ENCODE measurements at regions not wholly inside any gene's neighbourhood (a gene's known extent, or its start where the extent isn't known, plus 50 kb on each side); places are given as distances from the start of the nearest gene placed in this dataset.

DNA sequence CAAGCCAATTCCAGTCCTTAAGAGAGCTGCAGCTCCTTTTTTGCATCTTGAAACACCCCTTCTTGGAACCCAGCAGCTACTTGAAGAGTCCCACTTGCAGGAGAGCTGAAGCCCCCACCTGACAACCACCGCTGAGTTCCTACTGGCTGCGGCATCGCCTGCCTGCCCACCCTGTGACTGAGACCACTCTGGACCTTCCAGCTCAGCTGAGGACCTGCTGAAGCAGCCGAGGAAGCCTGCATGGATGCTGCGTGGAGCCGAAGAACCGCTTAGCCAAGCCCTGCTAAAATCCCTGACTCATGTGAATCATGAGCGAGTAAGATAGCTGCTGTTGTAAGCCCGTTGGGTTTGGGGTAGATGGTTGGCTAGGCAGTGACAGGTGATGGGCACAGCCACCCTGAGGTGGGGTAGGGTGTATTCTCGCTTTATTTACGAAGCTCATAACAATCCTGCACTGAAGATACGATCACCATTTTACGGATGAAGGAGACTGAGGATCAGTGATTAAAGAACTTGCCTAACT lies 78.4 kb downstream of the INHBB start:
- no peaks in the 10 kb centered on the region for H3K9me3 ChIP-seq (ENCODE audit: control insufficient read depth in 5 of 5, low read length in 5 of 5)
- no peaks in the 10 kb centered on the region for H3K36me3 ChIP-seq (ENCODE audit: control insufficient read depth in 5 of 5, insufficient read depth in 5 of 5, low read length in 5 of 5)
- no peak overlapping the region for H3K4me3 ChIP-seq (ENCODE audit: low read depth in 1 of 5, low read length in 5 of 5)
- peaks cover 0 to 4% (median 3%) of the 10 kb centered on the region in 5 donors for H3K27me3 ChIP-seq (ENCODE audit: control insufficient read depth in 5 of 5, insufficient read depth in 4 of 5, low read length in 5 of 5)
- H3K4me1 ChIP-seq (ENCODE audit: control insufficient read depth in 5 of 5, insufficient read depth in 5 of 5, low read length in 5 of 5) = no peaks in the 10 kb centered on the region
- H3K27ac ChIP-seq (ENCODE audit: low read depth, low read length) = no peak overlapping the region
- no peak overlapping the region for H3K9ac ChIP-seq (ENCODE audit: low read length in 5 of 5)

DNA sequence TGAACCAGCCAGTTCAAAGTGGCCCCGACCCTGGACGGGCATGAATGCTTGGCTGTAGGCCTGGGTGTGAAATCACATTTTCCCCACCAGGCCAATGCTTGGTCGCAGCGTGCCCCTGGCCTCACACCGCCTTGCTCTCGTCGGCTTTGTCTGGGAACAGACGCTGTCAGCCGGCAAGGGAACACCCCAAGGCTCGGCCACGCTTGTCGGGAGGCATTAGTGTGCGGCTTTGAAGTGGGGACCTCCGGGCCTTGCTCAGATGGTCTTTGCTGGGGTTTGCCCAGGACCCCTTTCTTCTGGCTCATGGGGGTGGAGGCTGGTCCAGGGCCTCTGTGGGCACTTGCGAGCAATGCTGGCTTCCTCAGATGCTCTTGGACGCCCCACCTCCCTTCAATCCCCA lies 79.1 kb downstream of the INHBB start:
- Histone ChIP-seq H3K4me1 (ENCODE audit: control insufficient read depth in 5 of 5, insufficient read depth in 5 of 5, low read length in 5 of 5) (no peaks in the 10 kb centered on the region), H3K9me3 (ENCODE audit: control insufficient read depth in 5 of 5, low read length in 5 of 5) (no peaks in the 10 kb centered on the region), H3K36me3 (ENCODE audit: control insufficient read depth in 5 of 5, insufficient read depth in 5 of 5, low read length in 5 of 5) (no peaks in the 10 kb centered on the region), H3K9ac (ENCODE audit: low read length in 5 of 5) (no peak overlapping the region), H3K4me3 (ENCODE audit: low read depth in 1 of 5, low read length in 5 of 5) (no peak overlapping the region), H3K27me3 (ENCODE audit: control insufficient read depth in 5 of 5, insufficient read depth in 4 of 5, low read length in 5 of 5) (peaks cover 0 to 4% (median 3%) of the 10 kb centered on the region in 5 donors), H3K27ac (ENCODE audit: low read depth, low read length) (no peak overlapping the region)

DNA sequence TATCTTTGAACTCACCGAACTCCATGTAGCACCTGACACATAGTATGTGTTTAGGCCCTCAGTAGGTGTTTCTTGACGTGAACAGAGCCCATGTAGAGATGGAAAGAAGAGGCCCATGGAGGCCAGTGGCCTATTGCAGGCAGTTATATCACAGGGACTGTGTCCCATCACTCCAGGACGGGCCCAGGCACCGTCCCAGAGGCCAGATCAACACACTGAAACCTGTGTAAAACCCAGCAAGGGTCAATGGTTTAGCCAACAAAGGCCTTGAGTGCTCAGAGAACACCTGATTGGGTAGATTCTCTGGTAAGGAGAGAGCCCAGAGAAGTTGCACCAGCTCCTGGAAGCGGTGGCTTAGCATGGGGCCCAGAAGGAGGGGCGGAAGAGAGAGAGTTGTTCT lies 82.8 kb downstream of the INHBB start:
- peaks cover 0 to 9% (median 0%) of the 10 kb centered on the region in 5 donors for H3K27me3 ChIP-seq (ENCODE audit: control insufficient read depth in 5 of 5, insufficient read depth in 4 of 5, low read length in 5 of 5)
- H3K4me1 ChIP-seq (ENCODE audit: control insufficient read depth in 5 of 5, insufficient read depth in 5 of 5, low read length in 5 of 5) = no peaks in the 10 kb centered on the region
- H3K27ac ChIP-seq (ENCODE audit: low read depth, low read length) = no peak overlapping the region
- H3K9me3 ChIP-seq (ENCODE audit: control insufficient read depth in 5 of 5, low read length in 5 of 5) = no peaks in the 10 kb centered on the region
- no peak overlapping the region for H3K9ac ChIP-seq (ENCODE audit: low read length in 5 of 5)
- no peaks in the 10 kb centered on the region for H3K36me3 ChIP-seq (ENCODE audit: control insufficient read depth in 5 of 5, insufficient read depth in 5 of 5, low read length in 5 of 5)
- no peak overlapping the region for H3K4me3 ChIP-seq (ENCODE audit: low read depth in 1 of 5, low read length in 5 of 5)

DNA sequence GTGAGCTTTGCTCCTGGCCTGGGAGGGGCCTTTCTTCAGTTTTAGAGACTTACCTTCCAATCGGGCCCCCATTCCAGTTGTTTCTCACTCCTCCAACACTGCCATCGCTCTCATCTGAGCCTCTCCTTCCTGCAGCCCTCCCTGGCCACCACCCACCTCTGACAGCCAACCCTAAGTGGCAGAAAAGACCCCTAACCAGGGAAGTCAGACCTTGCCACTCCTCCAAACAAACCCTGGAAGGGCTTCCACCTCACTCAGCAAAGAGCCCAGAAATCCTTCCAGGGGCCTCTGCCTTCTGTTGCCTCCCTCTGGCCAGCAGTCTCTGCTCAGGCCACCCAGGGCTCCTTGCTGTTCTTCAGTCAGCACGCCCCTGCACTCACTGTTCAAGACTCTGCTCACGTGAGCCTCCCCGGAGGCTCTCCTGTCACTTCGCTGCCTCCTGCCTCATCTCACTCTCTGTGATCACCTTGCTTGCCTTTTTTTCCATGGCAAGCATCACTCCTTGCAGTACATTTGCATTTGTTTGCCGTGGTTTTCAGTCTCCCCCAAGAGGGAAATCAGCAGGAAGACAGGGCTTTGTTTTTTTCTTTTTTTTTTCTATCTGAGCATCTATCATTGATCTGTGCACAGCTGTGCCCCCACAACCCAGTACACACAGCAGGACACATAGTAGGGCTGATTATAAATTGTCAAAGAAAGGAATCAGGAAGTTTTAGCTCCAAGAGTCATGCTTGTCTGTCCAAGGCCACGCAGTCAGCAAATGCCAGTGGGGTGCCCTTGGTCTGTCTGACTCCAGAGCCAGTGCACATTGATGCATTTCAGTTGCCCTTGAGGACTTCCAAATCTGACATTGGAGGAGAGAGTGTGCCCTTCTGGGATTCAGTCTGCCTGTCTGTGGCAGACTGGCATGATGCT lies 83.9 kb downstream of the INHBB start:
- Histone ChIP-seq H3K9ac (ENCODE audit: low read length in 5 of 5) (no peak overlapping the region), H3K27ac (ENCODE audit: low read depth, low read length) (no peak overlapping the region), H3K27me3 (ENCODE audit: control insufficient read depth in 5 of 5, insufficient read depth in 4 of 5, low read length in 5 of 5) (peaks cover 0 to 6% (median 0%) of the 10 kb centered on the region in 5 donors), H3K4me1 (ENCODE audit: control insufficient read depth in 5 of 5, insufficient read depth in 5 of 5, low read length in 5 of 5) (peaks cover 0 to 3% (median 2%) of the 10 kb centered on the region in 5 donors), H3K9me3 (ENCODE audit: control insufficient read depth in 5 of 5, low read length in 5 of 5) (no peaks in the 10 kb centered on the region), H3K36me3 (ENCODE audit: control insufficient read depth in 5 of 5, insufficient read depth in 5 of 5, low read length in 5 of 5) (no peaks in the 10 kb centered on the region), H3K4me3 (ENCODE audit: low read depth in 1 of 5, low read length in 5 of 5) (no peak overlapping the region)

DNA sequence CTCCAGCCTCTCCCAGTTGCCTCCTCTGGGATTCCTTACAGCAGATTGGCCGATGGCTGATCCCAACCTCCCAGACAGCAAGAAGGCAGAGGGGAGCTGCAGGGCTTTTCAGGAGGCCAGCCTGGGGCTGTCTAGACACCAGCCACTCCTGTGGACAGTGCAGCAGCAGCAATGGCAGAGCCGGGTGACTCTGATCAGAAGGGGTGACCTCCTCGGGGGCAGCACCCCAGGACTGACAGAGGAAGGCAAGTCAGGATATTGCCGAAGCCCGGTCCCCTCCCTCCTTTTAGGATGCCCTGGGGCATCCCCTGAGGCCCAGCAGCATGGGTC lies 84.5 kb downstream of the INHBB start:
- Histone ChIP-seq H3K27me3 (ENCODE audit: control insufficient read depth in 5 of 5, insufficient read depth in 4 of 5, low read length in 5 of 5) (peaks cover 0 to 6% (median 0%) of the 10 kb centered on the region in 5 donors), H3K36me3 (ENCODE audit: control insufficient read depth in 5 of 5, insufficient read depth in 5 of 5, low read length in 5 of 5) (no peaks in the 10 kb centered on the region), H3K4me3 (ENCODE audit: low read depth in 1 of 5, low read length in 5 of 5) (no peak overlapping the region), H3K9me3 (ENCODE audit: control insufficient read depth in 5 of 5, low read length in 5 of 5) (no peaks in the 10 kb centered on the region), H3K27ac (ENCODE audit: low read depth, low read length) (no peak overlapping the region), H3K4me1 (ENCODE audit: control insufficient read depth in 5 of 5, insufficient read depth in 5 of 5, low read length in 5 of 5) (peaks cover 0 to 9% (median 7%) of the 10 kb centered on the region in 5 donors), H3K9ac (ENCODE audit: low read length in 5 of 5) (no peak overlapping the region)

DNA sequence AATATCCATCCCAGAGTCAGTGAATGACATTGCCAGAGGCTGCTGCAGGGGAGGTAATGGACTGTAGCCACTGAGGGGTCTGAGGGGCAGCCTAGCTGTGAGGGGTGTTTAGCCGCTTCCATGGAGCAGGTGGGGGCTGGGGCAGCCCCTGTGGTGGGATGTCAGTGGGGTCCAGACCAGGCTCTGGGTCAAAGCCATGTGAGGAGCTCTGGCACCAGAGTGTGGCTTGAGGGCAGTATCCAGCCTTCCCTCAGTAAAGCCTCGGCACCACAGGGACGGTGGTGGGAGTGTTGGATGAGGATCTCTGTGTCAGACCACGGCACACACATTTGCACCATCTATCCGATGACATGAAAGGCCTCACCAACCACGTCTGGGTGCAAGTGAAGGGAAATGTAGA lies 85.0 kb downstream of the INHBB start:
- Histone ChIP-seq H3K4me3 (ENCODE audit: low read depth in 1 of 5, low read length in 5 of 5) (no peak overlapping the region), H3K27ac (ENCODE audit: low read depth, low read length) (no peak overlapping the region), H3K9me3 (ENCODE audit: control insufficient read depth in 5 of 5, low read length in 5 of 5) (no peaks in the 10 kb centered on the region), H3K36me3 (ENCODE audit: control insufficient read depth in 5 of 5, insufficient read depth in 5 of 5, low read length in 5 of 5) (no peaks in the 10 kb centered on the region), H3K9ac (ENCODE audit: low read length in 5 of 5) (no peak overlapping the region), H3K4me1 (ENCODE audit: control insufficient read depth in 5 of 5, insufficient read depth in 5 of 5, low read length in 5 of 5) (peaks cover 0 to 14% (median 12%) of the 10 kb centered on the region in 5 donors), H3K27me3 (ENCODE audit: control insufficient read depth in 5 of 5, insufficient read depth in 4 of 5, low read length in 5 of 5) (peaks cover 0 to 6% (median 0%) of the 10 kb centered on the region in 5 donors)

DNA sequence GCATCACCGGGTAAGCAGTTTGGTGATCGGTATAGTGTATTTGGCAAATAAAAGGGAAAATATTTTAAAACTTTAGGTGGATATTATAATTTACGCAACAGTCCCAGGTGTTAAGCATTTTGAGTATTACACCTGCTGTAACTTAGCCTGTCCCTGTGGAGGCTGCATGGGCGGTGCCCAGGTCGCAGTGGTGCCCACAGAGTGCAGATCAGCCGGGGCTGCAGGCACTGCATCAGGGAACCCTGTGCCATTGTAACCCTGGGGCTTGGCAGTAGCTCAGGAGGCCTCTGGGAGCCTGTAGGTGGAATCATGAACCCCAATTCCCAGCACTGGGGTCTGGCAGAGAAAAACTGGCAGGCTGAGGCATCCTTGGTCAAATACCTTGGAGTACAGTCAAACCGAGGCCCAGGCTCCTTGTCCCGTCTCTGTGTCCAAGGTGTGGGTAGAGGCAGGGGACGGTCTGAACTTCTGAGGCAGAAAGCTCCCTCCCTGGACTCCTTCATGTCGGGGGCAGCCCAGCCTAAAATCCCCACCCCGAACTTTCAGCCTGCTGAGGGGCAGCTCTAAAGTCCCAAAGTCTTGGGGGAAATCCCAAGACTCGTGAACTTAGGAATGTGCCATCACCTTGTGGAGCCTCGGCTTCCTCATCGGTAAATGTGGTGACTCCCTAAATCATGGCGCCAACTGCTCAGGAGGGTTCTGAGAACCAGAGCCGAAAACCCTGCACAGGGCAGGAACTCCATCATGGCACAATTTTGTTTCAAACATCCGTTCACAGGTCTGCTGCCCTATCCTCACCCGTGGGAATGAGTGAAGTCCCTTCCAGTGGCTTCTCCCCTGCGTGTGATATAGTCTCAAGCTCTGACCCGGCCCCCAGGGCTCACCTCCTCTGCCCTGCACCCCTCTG lies 85.7 kb downstream of the INHBB start:
- Histone ChIP-seq H3K4me3 (ENCODE audit: low read depth in 1 of 5, low read length in 5 of 5) (no peak overlapping the region), H3K9ac (ENCODE audit: low read length in 5 of 5) (no peak overlapping the region), H3K9me3 (ENCODE audit: control insufficient read depth in 5 of 5, low read length in 5 of 5) (no peaks in the 10 kb centered on the region), H3K36me3 (ENCODE audit: control insufficient read depth in 5 of 5, insufficient read depth in 5 of 5, low read length in 5 of 5) (no peaks in the 10 kb centered on the region), H3K27me3 (ENCODE audit: control insufficient read depth in 5 of 5, insufficient read depth in 4 of 5, low read length in 5 of 5) (peaks cover 0 to 6% (median 0%) of the 10 kb centered on the region in 5 donors), H3K4me1 (ENCODE audit: control insufficient read depth in 5 of 5, insufficient read depth in 5 of 5, low read length in 5 of 5) (peaks cover 0 to 17% (median 13%) of the 10 kb centered on the region in 5 donors), H3K27ac (ENCODE audit: low read depth, low read length) (no peak overlapping the region)

DNA sequence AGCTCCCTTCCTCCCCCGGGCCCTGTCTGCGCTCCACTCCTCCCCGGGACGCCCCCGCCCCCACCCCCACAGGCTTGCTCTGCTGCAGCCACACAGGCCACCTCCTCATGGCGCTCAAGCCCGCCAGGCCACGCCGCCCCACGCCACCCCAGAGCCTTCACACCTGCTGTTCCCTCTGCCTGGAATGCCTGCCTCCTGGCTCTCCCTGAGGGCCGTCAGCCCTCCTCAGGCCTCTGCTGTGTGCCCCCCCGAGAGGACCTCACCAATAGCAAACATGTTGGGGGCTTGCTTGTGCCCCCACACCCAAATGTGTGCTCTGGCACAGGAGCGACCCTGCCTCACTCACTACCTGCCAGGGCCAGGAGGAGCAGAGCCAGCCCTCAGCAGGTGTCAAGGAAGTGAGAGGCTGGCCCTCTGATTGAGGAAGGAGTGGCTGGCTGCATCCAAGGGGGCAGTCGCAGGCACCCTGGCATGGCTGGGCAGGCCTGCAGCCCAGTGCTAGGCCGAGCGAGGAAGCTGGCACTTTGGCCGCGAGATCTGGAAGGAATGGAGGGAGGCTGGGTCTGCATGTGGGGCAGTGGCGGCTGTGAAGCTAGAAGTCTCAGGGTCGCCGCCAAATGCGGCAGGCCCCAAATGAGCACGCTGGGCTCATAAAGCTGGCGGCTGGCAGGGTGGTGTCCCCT lies 86.5 kb downstream of the INHBB start:
- no peak overlapping the region for H3K27ac ChIP-seq (ENCODE audit: low read depth, low read length)

DNA sequence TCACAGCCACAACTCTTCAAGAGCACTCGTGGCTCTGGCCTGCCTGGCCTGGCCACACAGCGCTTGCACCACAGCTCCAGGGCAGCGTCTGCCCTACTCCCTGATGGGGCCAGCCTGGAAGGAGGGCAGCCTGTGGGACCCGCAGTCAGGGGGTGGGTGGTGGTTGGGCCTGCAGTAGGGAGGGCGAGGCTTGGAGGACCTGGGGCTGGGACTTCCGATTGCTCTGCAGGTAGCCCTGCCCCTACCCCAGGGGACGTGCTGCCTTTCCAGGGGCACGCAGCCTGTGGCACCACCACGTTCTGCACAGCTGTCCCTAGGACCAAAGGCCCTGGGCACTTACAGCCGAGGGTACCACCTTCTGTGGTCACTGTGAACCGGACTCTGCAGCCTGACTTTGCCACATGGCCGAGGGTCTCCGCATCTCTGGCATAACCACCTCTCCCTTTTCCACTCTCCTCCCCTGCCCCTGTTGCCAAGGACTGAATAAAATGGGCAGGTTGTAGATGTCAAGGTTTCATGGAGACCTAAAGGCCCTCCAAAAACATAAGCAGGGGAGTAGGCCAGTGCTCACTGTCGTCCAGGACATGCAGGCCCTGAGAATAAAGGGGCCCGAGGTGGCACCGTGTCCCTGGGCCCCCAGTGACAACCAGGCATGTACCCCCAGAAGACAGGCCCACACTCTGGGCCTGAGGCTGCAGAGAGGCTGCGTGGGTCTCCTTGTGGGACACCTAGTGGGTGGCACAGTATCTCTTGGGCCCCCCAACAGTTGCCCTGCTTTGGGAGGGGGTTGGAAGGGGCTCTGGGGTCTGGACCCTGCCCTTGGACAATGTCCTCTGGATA lies 87.3 kb downstream of the INHBB start:
- Histone ChIP-seq H3K4me3 (ENCODE audit: low read depth in 1 of 5, low read length in 5 of 5) (no peak overlapping the region), H3K9me3 (ENCODE audit: control insufficient read depth in 5 of 5, low read length in 5 of 5) (no peaks in the 10 kb centered on the region), H3K9ac (ENCODE audit: low read length in 5 of 5) (no peak overlapping the region), H3K27ac (ENCODE audit: low read depth, low read length) (no peak overlapping the region), H3K4me1 (ENCODE audit: control insufficient read depth in 5 of 5, insufficient read depth in 5 of 5, low read length in 5 of 5) (peaks cover 0 to 22% (median 17%) of the 10 kb centered on the region in 5 donors), H3K36me3 (ENCODE audit: control insufficient read depth in 5 of 5, insufficient read depth in 5 of 5, low read length in 5 of 5) (no peaks in the 10 kb centered on the region), H3K27me3 (ENCODE audit: control insufficient read depth in 5 of 5, insufficient read depth in 4 of 5, low read length in 5 of 5) (peaks cover 0 to 6% (median 0%) of the 10 kb centered on the region in 5 donors)

More for the DNA sequence above, 86.5 kb downstream of the INHBB start:
- Histone ChIP-seq H3K9me3 (ENCODE audit: control insufficient read depth in 5 of 5, low read length in 5 of 5) (no peaks in the 10 kb centered on the region), H3K9ac (ENCODE audit: low read length in 5 of 5) (no peak overlapping the region), H3K4me1 (ENCODE audit: control insufficient read depth in 5 of 5, insufficient read depth in 5 of 5, low read length in 5 of 5) (peaks cover 0 to 18% (median 17%) of the 10 kb centered on the region in 5 donors), H3K4me3 (ENCODE audit: low read depth in 1 of 5, low read length in 5 of 5) (no peak overlapping the region), H3K27me3 (ENCODE audit: control insufficient read depth in 5 of 5, insufficient read depth in 4 of 5, low read length in 5 of 5) (peaks cover 0 to 6% (median 0%) of the 10 kb centered on the region in 5 donors), H3K36me3 (ENCODE audit: control insufficient read depth in 5 of 5, insufficient read depth in 5 of 5, low read length in 5 of 5) (no peaks in the 10 kb centered on the region)

All from subcutaneous abdominal adipose tissue (tissue), 5 donors.